Retinal pigment epithelial cell (primary cell): ENCODE measurements at regions not wholly inside any gene's neighbourhood (a gene's known extent, or its start where the extent isn't known, plus 50 kb on each side); places are given as distances from the start of the nearest gene placed in this dataset.
A peak's percentile ranks its signal among the peaks of the same experiment; 100 is the strongest.

Experiments
- DNase-seq: peaks from one replicate; pipeline ENCODE4 v3.0.0-alpha.2; 2010; ENCODE audit warnings: low read depth
- H3K4me3 ChIP-seq: 2 replicates; pipeline ENCODE4 v1.5.1; 2011; ENCODE audit warnings: mild to moderate bottlenecking, low read length, control low read depth, moderate library complexity
- TF ChIP-seq, protein P1 (sequence below): conservative IDR thresholded peaks from 2 replicates; pipeline ENCODE4 v1.5.1; 2011; ENCODE audit warnings: low read depth, low read length, control low read depth, inconsistent platforms

DNA sequence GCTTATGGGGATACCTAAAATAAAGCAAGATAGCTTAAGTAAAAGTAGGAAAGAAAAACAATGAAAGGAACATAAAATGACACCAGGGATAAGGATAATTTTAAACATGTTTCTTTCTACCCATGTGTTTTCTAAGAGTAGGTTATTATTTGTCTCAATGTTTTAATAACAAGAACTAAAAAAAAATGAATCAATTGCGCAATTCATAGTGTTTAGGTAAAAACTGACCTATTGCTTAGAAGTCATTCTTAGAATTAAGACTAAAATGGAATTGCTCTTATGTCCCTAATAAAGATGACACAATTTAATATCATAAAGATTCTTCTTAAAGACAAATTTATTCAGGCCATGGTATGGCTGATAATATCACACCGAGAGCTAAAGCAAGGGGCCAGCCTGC, 58.0 kb upstream of the COL24A1 start:
- TF ChIP-seq, protein P1, sequence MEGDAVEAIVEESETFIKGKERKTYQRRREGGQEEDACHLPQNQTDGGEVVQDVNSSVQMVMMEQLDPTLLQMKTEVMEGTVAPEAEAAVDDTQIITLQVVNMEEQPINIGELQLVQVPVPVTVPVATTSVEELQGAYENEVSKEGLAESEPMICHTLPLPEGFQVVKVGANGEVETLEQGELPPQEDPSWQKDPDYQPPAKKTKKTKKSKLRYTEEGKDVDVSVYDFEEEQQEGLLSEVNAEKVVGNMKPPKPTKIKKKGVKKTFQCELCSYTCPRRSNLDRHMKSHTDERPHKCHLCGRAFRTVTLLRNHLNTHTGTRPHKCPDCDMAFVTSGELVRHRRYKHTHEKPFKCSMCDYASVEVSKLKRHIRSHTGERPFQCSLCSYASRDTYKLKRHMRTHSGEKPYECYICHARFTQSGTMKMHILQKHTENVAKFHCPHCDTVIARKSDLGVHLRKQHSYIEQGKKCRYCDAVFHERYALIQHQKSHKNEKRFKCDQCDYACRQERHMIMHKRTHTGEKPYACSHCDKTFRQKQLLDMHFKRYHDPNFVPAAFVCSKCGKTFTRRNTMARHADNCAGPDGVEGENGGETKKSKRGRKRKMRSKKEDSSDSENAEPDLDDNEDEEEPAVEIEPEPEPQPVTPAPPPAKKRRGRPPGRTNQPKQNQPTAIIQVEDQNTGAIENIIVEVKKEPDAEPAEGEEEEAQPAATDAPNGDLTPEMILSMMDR = no peak
- no peak for DNase-seq
- no peak overlapping the region for H3K4me3 ChIP-seq

DNA sequence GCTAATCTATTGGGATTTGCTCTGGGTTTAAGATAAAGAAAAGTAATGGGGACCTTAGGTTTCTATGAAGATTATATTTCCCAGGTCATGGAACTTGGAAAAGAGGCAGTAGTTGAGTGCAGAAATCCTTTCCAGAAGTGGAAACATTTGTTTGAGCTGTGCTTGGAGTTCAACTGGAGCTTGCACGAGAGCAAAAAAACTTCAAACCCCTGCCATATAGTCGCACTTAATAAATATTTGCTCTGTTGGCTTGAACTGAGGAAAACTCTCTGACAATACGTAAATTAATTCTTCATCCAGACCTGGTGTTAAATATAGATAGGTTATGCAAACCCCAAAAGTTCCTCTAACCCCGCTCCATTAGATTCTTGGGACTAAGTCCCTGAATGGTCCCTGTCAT, 52.8 kb upstream of the COL24A1 start:
- TF ChIP-seq, protein P1 = no peak
- no peak overlapping the region for H3K4me3 ChIP-seq
- DNase-seq = no peak

DNA sequence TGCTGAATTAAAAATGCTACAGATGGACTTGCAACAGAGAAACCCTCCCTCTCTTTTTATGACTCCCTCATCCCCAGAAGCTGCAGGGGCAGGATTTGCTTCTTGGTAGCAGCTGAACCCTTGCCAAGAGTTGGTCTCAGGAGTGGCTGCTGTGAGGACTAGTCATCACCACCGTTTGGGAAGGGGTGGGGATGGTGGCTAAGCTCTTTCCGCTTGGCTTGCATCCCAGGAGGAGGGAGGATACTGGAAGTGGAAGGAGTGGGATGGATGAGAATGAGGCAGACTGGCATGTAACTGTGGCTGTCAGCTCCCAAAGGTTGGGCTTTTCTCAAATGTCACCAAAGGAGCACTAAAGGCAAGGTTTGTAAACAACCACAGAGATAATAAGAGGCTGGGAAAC, 50.8 kb upstream of the COL24A1 start:
- DNase-seq = peak; percentile 84
- H3K4me3 ChIP-seq = no peak overlapping the region
- TF ChIP-seq, protein P1 = no peak
